GM18508 (cell line): ENCODE measurements at regions not wholly inside any gene's neighbourhood (a gene's known extent, or its start where the extent isn't known, plus 50 kb on each side); places are given as distances from the start of the nearest gene placed in this dataset.

Experiments
- ATAC-seq: cut with Tn5 transposase; IDR thresholded peaks from one replicate; pipeline ENCODE4 v1.9.1; 2021; ENCODE audit warnings: moderate number of reproducible peaks; ENCODE audit not compliant: insufficient read depth, unreplicated experiment

- ATAC-seq = no peak
These were observed 50.0 kb downstream of the NCOR2 start for GRCh38 chr12:124517260-124518050.

- ATAC-seq = no peak
These were observed 50.6 kb downstream of the NCOR2 start for GRCh38 chr12:124516850-124517249.

- ATAC-seq = no peak
These were observed 51.4 kb downstream of the NCOR2 start for GRCh38 chr12:124515981-124516380.

GRCh38 chr12:124514996-124515932 is 52.1 kb downstream of the NCOR2 start:
- no peak for ATAC-seq

- no peak for ATAC-seq
These were observed 53.0 kb downstream of the NCOR2 start for GRCh38 chr12:124514145-124514995.

- ATAC-seq = no peak
These were observed 54.0 kb downstream of the NCOR2 start for GRCh38 chr12:124513297-124513867.

- ATAC-seq = no peak
These were observed 54.6 kb downstream of the NCOR2 start for GRCh38 chr12:124512667-124513296.

GRCh38 chr12:124511259-124511985 is 56.0 kb downstream of the NCOR2 start:
- ATAC-seq = no peak

GRCh38 chr12:124510301-124510970 is 57.0 kb downstream of the NCOR2 start:
- no peak for ATAC-seq

- no peak for ATAC-seq
These were observed 57.6 kb downstream of the NCOR2 start for GRCh38 chr12:124509676-124510300.

GRCh38 chr12:124509300-124509675 is 58.1 kb downstream of the NCOR2 start:
- ATAC-seq = no peak

- no peak for ATAC-seq
These were observed 58.9 kb downstream of the NCOR2 start for GRCh38 chr12:124508381-124509079.

GRCh38 chr12:124507188-124508109 is 60.0 kb downstream of the NCOR2 start:
- ATAC-seq = no peak

GRCh38 chr12:124506832-124507153 is 60.6 kb downstream of the NCOR2 start:
- ATAC-seq = no peak

- ATAC-seq = no peak
These were observed 61.1 kb downstream of the NCOR2 start for GRCh38 chr12:124506145-124506831.
